NCI-H526 treated with DMSO at 0.1 percent for 48 hours (cell line): ENCODE measurements at regions not wholly inside any gene's neighbourhood (a gene's known extent, or its start where the extent isn't known, plus 50 kb on each side); places are given as distances from the start of the nearest gene placed in this dataset.

Source experiments
- DNase-seq: peaks from one replicate; lab custom pipeline; 2025; lab: John Stamatoyannopoulos, UW

GRCh38 chr15:68871507-68871906 lies 50.8 kb upstream of the ANP32A start:
- DNase-seq, result no peak

GRCh38 chr15:68874788-68875187 lies 54.1 kb upstream of the ANP32A start:
- peak; percentile 8 for DNase-seq

GRCh38 chr15:68875377-68876116 lies 54.8 kb upstream of the SPESP1 start:
- peak; percentile 78 for DNase-seq

GRCh38 chr15:68877626-68878025 lies 52.7 kb upstream of the SPESP1 start:
- no peak for DNase-seq

- no peak for DNase-seq
Measured at GRCh38 chr15:68880382-68880781, 49.9 kb upstream of the SPESP1 start.
